HG03378 (cell line): ENCODE measurements at regions not wholly inside any gene's neighbourhood (a gene's known extent, or its start where the extent isn't known, plus 50 kb on each side); places are given as distances from the start of the nearest gene placed in this dataset.
"Not testable (repeated sequence)": the region's sequence is repeated elsewhere in the genome, so short reads cannot be mapped to it uniquely, and the experiment has no call there.

Experiments used
- ATAC-seq: cut with Tn5 transposase; IDR thresholded peaks from one replicate; pipeline ENCODE4 v1.9.1; 2021; ENCODE audit warnings: mild to moderate bottlenecking, moderate library complexity; ENCODE audit not compliant: unreplicated experiment

GRCh38 chr16:22624800-22625533 lies 114.3 kb downstream of the NPIPB5 start:
- no peak for ATAC-seq

DNA sequence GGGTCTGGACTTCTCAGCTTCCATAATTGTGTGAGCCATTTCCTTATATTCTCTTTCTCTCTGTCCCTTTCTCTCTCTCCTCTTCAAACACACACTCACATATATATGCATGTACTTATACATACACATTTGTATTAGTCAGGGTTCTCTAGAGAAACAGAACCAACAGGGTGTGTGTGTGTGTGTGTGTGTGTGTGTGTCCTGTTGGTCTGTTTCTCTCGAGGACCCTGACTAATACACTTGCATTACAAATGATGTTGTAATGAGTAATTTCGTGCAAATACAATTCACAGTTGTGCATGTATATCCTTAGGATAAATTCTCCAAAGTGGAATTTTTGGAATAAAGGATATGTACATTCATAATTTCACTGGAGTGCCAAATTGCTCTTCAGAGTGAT lies 115.3 kb downstream of the NPIPB5 start:
- no peak for ATAC-seq

DNA sequence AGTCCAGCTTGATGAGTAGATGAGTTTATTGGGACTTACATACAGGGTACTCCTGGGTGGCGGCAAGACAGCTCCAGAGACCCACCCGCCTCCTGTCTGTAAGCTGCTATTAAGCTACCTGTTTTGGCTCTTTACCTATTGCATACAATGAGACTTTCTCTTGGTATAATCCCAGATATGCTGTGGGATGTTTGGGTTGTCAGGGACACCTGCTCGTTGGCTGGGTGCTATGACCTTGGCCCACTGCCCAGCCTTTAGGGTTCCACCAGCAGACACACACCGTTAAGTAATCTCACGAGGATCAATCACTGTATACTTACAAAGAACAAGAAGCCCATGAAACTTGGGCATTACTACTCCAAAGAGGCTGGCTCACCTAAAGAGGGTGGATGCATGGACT lies 116.4 kb downstream of the NPIPB5 start:
- no peak for ATAC-seq

- ATAC-seq, result no peak
Measured at GRCh38 chr16:22628994-22629393, 118.3 kb downstream of the NPIPB5 start.

DNA sequence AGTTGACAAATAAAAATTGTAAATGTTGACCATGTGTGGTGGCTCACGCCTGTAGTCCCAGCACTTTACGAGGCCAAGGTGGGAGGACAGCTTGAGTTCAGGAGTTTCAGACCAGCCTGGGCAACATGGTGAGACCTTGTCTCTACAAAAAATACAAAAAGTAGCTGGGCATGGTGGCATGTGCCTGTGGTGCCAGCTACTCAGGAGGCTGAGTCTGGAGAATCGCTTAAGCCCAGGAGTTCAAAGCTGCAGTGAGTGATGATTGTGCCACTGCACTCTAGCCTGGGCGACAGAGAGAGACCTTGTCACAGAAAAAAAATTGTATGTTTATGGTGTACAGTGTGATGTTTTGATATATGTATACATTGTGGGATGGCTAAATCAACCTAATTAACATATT lies 119.6 kb downstream of the NPIPB5 start:
- no peak for ATAC-seq

GRCh38 chr16:22631264-22631663 lies 120.6 kb downstream of the NPIPB5 start:
- no peak for ATAC-seq

- ATAC-seq, result no peak
Measured at GRCh38 chr16:22632606-22633005, 121.9 kb downstream of the NPIPB5 start.

- no peak for ATAC-seq
Measured at GRCh38 chr16:22633280-22633679, 122.6 kb downstream of the NPIPB5 start.

- ATAC-seq, result no peak
Measured at GRCh38 chr16:22633799-22634198, 123.1 kb downstream of the NPIPB5 start.

DNA sequence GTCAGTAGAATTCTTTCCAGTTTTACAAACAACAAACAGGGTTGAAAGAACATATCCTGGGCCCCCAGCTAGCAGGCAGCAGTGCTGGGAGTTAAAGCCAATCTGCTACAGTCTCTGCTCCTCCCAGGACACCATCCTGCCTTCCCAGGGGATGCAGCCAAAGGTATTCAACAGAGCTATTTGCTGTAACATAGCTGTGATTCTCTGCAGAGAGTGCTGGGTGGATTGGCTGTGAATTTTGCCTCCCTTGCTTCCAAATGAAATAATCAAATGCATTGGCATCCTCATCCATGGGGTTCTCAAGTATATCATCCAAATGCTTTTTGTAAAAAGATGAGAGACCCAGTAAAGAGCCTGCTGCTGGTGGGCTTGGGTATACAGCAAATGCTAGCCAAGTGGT lies 124.3 kb downstream of the NPIPB5 start:
- no peak for ATAC-seq

- no peak for ATAC-seq
Measured at GRCh38 chr16:22635357-22635761, 124.7 kb downstream of the NPIPB5 start.

DNA sequence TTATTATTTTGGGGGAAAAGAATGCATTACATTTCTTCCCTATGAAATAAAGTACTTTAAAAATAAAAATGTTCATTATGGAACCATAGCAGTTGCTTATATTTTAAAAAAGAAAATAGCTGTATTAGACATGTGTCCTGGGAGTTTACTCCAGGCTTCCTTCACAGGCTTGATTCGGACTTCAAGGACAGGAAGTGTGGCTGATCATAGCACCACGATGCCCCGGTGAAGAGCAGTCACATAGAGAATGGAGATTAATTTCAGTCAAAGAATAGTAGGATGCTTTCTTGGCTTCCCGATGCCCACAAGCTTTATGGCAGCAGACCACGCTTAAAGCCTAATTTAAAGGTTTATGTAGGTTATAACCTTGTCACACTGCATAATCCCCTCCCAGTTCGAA lies 125.1 kb downstream of the NPIPB5 start:
- no peak for ATAC-seq

- no peak for ATAC-seq
Measured at GRCh38 chr16:22638393-22639206, 127.9 kb downstream of the NPIPB5 start.

- no peak for ATAC-seq
Measured at GRCh38 chr16:22641131-22641628, 130.5 kb downstream of the NPIPB5 start.

DNA sequence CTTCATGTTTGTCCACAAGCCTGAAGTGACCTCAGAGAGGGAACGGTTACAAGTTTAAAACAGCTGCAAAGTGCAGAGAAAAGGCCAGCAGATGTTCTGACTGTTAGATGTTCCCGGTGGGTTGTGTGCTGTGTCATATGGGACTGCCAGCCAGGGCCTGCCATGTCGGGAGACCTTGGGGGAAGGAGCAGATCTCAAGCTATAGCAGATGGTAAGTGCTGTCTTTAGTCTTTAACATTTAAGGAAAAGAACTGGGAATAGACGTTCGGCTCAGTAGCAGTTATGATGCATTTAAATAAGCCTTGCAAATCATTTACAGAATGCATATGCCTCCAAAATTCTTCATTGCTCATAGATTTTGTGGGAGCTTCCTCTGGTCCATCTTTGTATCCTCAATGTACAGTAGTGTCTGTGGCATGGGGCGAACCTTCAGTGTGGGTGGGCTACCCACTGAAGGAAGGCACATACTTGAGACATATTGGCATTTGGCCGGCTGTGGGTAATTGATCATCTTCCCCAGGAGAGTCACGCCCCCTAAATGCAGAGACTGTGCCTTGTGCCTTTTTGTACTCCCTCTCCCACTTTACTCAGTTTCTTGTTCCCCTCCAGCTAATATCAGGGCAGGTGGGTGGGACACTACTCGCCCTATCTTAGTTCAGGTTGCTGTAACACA lies 131.9 kb downstream of the NPIPB5 start:
- no peak for ATAC-seq

DNA sequence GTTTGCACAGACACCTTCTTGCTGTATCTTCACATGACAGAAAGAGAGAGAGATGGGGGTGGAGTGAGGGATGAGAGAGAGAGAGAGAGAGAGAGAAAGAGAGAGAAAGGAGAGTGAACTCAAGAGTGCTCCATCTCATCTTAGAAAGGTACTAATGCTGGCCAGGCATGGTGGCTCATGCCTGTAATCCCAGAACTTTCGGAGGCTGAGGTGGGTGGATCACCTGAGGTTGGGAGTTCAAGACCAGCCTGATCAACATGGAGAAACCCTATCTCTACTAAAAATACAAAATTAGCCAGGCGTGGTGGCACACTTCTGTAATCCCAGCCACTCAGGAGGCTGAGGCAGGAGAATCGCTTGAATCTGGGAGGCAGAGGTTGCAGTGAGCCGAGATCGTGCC lies 132.5 kb downstream of the NPIPB5 start:
- ATAC-seq, result not testable (repeated sequence)

DNA sequence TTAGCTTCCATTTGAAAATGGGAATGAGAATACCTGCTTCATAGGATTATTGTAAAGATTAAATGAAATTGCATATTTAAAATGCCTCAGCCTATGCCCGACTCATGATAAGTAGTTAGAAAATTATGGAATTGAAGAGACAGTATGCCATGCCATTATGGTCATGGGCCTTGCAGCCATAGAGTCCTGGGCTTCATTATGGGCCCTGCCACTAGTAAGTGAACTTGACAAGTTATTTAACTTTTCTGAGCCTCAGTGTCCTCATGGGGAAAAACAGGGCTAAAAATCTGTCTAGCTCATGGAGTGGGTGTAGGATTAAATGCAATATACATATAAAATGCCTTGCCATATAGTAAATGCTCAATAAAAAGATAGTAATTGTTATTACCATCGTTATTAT lies 133.2 kb downstream of the NPIPB5 start:
- ATAC-seq, result no peak

GRCh38 chr16:22645868-22646267 lies 135.2 kb downstream of the NPIPB5 start:
- no peak for ATAC-seq

GRCh38 chr16:22646948-22647556 lies 136.4 kb downstream of the NPIPB5 start:
- ATAC-seq, result no peak

- ATAC-seq, result no peak
Measured at GRCh38 chr16:22648141-22648540, 137.4 kb downstream of the NPIPB5 start.

DNA sequence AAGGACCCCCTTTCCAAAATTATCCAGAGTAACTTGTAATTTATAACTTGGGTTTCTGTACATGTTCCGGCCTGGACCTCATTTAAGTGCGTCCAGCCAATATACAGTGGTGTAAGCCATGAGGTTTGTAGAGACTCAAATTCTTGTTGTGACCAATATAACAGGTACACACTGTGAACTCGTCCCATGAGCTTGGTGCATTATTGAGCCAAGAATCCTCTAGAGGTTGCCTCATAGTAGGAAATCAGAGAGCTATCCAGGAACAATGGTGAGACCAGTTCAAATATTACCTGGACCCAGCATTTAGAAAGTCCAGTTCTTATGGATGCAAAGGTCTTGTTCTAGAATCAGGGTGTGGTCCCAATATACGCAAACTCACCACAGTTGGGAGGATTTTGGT lies 138.2 kb downstream of the NPIPB5 start:
- no peak for ATAC-seq
